DND-41 (cell line): ENCODE measurements at regions not wholly inside any gene's neighbourhood (a gene's known extent, or its start where the extent isn't known, plus 50 kb on each side); places are given as distances from the start of the nearest gene placed in this dataset.

Experiments
- ATAC-seq: fragments of 200-7000 bp; cut with Tn5 transposase; 3 replicates; pipeline ENCODE4 v1.9.1; 2021; ENCODE audit warnings: low read depth; ENCODE audit not compliant: insufficient read depth
- DNase-seq: peaks from one replicate; pipeline ENCODE4 v3.0.0-alpha.2; 2020
- H2AFZ ChIP-seq: 2 replicates; pipeline ENCODE4 v1.6.0; 2012; ENCODE audit warnings: low read depth, low read length
- H3K27ac ChIP-seq: 2 replicates; pipeline ENCODE4 v1.5.1; 2012; ENCODE audit warnings: low read length, inconsistent platforms
- H3K27me3 ChIP-seq: fragments of 200-600 bp; sonication (generic); 2 replicates; pipeline ENCODE4 v1.6.0; 2012; ENCODE audit warnings: low read length, mild to moderate bottlenecking, inconsistent platforms; ENCODE audit not compliant: insufficient read depth, poor library complexity
- H3K36me3 ChIP-seq: 2 replicates; pipeline ENCODE4 v1.5.1; 2012; ENCODE audit warnings: low read length, inconsistent platforms; ENCODE audit not compliant: insufficient read depth
- H3K4me1 ChIP-seq: 2 replicates; pipeline ENCODE4 v1.5.1; 2012; ENCODE audit warnings: mild to moderate bottlenecking, low read length; ENCODE audit not compliant: insufficient read depth
- H3K4me2 ChIP-seq: 2 replicates; pipeline ENCODE4 v1.6.0; 2012; ENCODE audit warnings: mild to moderate bottlenecking, moderate library complexity, low read length, inconsistent platforms; ENCODE audit not compliant: insufficient read depth
- H3K4me3 ChIP-seq, 2 experiments: fragments of 200-600 bp in 1 of 2; shearing (Covaris generic) in 1 of 2; 2 replicates each; pipeline ENCODE4 v1.5.1; 2012 to 2016; ENCODE audit warnings: inconsistent platforms in 2 of 2, low read length in 2 of 2, mild to moderate bottlenecking in 2 of 2, low read depth in 1 of 2, moderate library complexity in 1 of 2
- H3K79me2 ChIP-seq: 2 replicates; pipeline ENCODE4 v1.6.0; 2012; ENCODE audit warnings: low read length, inconsistent platforms; ENCODE audit not compliant: insufficient read depth
- H3K9ac ChIP-seq: 2 replicates; pipeline ENCODE4 v1.6.0; 2012; ENCODE audit warnings: low read depth, mild to moderate bottlenecking, inconsistent platforms, low read length, moderate library complexity
- H3K9me3 ChIP-seq: 2 replicates; pipeline ENCODE4 v1.5.1; 2012; ENCODE audit warnings: low read length, moderate library complexity, mild to moderate bottlenecking, inconsistent platforms; ENCODE audit not compliant: insufficient read depth, severe bottlenecking
- H4K20me1 ChIP-seq: 2 replicates; pipeline ENCODE4 v1.6.0; 2012; ENCODE audit warnings: low read length; ENCODE audit not compliant: insufficient read depth
- EZH2 ChIP-seq: IDR thresholded peaks from 3 replicates; pipeline ENCODE4 v1.6.1; 2012; ENCODE audit warnings: borderline replicate concordance, low read depth, mild to moderate bottlenecking, moderate library complexity, low read length, inconsistent platforms; ENCODE audit not compliant: severe bottlenecking
- TF ChIP-seq, protein P1 (sequence below): IDR thresholded peaks from 2 replicates; pipeline ENCODE4 v1.5.1; 2012; ENCODE audit warnings: borderline replicate concordance, low read length, moderate library complexity, mild to moderate bottlenecking; ENCODE audit not compliant: poor library complexity, severe bottlenecking; ENCODE audit errors: extremely low read depth

DNA sequence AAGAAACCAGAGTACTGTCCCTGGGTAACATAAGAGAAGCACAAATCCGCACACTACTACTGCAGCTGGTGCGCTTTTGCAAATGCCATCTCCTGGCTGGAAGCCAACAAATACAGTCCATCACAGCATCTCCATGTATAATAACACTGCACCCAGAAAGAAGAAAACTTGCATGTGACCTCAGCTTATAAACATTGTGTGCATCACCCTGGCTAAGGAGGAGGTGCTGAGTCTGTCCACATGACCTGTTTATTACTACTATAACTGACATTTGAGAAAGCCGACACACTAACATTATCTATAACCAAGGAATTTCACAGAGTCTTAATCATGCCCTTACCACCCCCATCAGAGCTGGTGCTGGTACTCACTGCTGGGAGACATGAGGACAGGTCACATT lies 516.8 kb downstream of the CFAP47 start:
- H3K36me3 ChIP-seq: no peaks in the 10 kb centered on the region
- ATAC-seq: no peak
- DNase-seq: no peak

DNA sequence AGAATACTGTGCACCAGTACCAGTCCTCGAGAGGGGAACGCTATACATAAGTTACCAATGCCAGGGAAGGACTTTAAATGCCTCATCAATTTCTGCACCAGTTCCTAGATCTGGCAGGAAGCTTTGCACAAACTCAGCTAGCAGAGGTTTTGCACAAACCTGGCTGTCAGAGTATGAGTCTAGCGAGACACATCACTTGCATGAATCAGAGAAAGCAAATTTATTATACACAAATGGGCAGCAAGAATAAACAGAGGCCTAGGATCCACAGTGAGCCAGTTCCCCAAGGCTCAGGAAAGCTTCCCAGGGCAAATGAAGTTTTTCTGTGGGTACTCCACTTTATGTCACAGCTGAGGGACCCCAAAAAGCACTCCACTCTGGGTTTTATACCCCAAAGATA lies 523.5 kb downstream of the CFAP47 start:
- ATAC-seq: no peak
- Histone ChIP-seq H3K4me3 (no peak overlapping the region), H3K36me3 (no peaks in the 10 kb centered on the region), H2AFZ (no peak overlapping the region), H3K27me3 (no peaks in the 10 kb centered on the region), H3K9me3 (no peaks in the 10 kb centered on the region), H3K9ac (no peak overlapping the region), H3K79me2 (no peaks in the 10 kb centered on the region), H3K4me2 (no peak overlapping the region), H4K20me1 (no peaks in the 10 kb centered on the region), H3K4me1 (no peaks in the 10 kb centered on the region), H3K27ac (no peak overlapping the region)
- no peak for DNase-seq
- no peak for TF ChIP-seq EZH2
- TF ChIP-seq, protein P1, sequence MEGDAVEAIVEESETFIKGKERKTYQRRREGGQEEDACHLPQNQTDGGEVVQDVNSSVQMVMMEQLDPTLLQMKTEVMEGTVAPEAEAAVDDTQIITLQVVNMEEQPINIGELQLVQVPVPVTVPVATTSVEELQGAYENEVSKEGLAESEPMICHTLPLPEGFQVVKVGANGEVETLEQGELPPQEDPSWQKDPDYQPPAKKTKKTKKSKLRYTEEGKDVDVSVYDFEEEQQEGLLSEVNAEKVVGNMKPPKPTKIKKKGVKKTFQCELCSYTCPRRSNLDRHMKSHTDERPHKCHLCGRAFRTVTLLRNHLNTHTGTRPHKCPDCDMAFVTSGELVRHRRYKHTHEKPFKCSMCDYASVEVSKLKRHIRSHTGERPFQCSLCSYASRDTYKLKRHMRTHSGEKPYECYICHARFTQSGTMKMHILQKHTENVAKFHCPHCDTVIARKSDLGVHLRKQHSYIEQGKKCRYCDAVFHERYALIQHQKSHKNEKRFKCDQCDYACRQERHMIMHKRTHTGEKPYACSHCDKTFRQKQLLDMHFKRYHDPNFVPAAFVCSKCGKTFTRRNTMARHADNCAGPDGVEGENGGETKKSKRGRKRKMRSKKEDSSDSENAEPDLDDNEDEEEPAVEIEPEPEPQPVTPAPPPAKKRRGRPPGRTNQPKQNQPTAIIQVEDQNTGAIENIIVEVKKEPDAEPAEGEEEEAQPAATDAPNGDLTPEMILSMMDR: no peak

More for the DNA sequence above, 516.8 kb downstream of the CFAP47 start:
- TF ChIP-seq EZH2: no peak
- TF ChIP-seq, protein P1: no peak
- no peaks in the 10 kb centered on the region for H3K27me3 ChIP-seq
- no peaks in the 10 kb centered on the region for H3K9me3 ChIP-seq
- no peaks in the 10 kb centered on the region for H3K4me1 ChIP-seq
- no peak overlapping the region for H3K4me3 ChIP-seq
- no peak overlapping the region for H3K9ac ChIP-seq
- no peak overlapping the region for H3K4me2 ChIP-seq
- H3K79me2 ChIP-seq: no peaks in the 10 kb centered on the region
- no peak overlapping the region for H3K27ac ChIP-seq
- no peaks in the 10 kb centered on the region for H4K20me1 ChIP-seq
- H2AFZ ChIP-seq: no peak overlapping the region

DNA sequence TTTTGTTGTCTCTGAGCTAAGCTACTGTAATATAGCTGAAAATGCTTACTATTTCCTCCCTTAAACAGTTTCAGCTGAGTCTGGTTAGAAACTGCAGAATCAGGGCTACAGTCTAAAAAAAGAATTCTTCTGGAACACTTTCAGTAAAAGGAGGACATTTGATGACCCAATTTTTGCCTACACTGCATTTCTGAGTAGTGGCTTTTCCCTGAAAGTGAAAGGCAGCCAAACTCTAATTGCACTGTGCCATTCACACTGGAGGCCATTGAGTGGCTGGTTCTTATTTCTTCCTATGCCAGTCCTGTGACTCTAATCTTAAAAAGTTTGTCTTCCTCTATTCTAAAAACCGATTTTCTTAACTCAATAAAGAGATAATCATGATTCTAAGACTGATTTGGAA lies 526.0 kb downstream of the CFAP47 start:
- no peak overlapping the region for H3K9ac ChIP-seq
- no peak for DNase-seq
- no peaks in the 10 kb centered on the region for H3K27me3 ChIP-seq
- H3K4me3 ChIP-seq: no peak overlapping the region
- H3K4me2 ChIP-seq: no peak overlapping the region
- H3K27ac ChIP-seq: no peak overlapping the region
- ATAC-seq: no peak
- H2AFZ ChIP-seq: no peak overlapping the region
- TF ChIP-seq EZH2: no peak
- TF ChIP-seq, protein P1: no peak
- no peaks in the 10 kb centered on the region for H3K79me2 ChIP-seq
- no peaks in the 10 kb centered on the region for H3K36me3 ChIP-seq
- no peaks in the 10 kb centered on the region for H3K9me3 ChIP-seq
- H4K20me1 ChIP-seq: no peaks in the 10 kb centered on the region
- H3K4me1 ChIP-seq: no peaks in the 10 kb centered on the region

DNA sequence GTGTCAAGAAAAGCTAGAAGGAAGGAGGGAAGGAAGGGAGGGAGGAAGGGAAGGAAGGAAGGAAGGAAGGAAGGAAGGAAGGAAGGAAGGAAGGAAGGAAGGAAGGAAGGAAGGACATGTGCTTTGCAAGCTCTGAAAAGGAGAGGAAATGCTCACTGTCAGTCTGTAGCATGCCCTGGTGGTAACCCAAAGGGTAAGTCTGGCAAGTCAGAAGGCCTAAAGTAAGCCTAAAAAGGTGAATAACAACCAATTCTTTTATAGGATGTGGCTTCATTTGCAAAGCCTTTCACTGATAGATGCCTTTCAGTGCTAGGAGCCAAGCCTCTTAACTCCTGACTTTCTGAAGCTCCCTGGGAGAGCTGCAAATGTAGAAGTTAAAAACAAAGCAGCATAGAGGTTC lies 542.6 kb downstream of the CFAP47 start:
- Histone ChIP-seq H3K4me2 (no peak overlapping the region), H3K9ac (no peak overlapping the region), H3K27me3 (no peaks in the 10 kb centered on the region), H2AFZ (no peak overlapping the region), H3K79me2 (no peaks in the 10 kb centered on the region), H3K4me3 (no peak overlapping the region), H3K36me3 (no peaks in the 10 kb centered on the region), H3K9me3 (no peaks in the 10 kb centered on the region), H4K20me1 (no peaks in the 10 kb centered on the region), H3K4me1 (no peaks in the 10 kb centered on the region), H3K27ac (no peak overlapping the region)
- no peak for ATAC-seq
- DNase-seq: no peak
- TF ChIP-seq, protein P1: no peak
